Tibial nerve (tissue), 4 donors: ENCODE measurements at regions not wholly inside any gene's neighbourhood (a gene's known extent, or its start where the extent isn't known, plus 50 kb on each side); places are given as distances from the start of the nearest gene placed in this dataset.
"Not testable (repeated sequence)": the region's sequence is repeated elsewhere in the genome, so short reads cannot be mapped to it uniquely, and the experiment has no call there.

Experiments
- CTCF ChIP-seq, 5 experiments: fragments of 200-600 bp in 3 of 5; fragments of 450-650 bp in 2 of 5; sonication (generic) in 3 of 5; IDR thresholded peaks; one replicate each; pipeline ENCODE4 v1.5.1; 2016 to 2019; ENCODE audit warnings: antibody characterized with exemption in 5 of 5, mild to moderate bottlenecking in 3 of 5, moderate library complexity in 2 of 5
- EP300 ChIP-seq, 2 donors: sonication (generic); formaldehyde crosslinking; IDR thresholded peaks; one replicate each; pipeline ENCODE4 v1.6.1; 2017; ENCODE audit warnings: antibody characterized with exemption in 2 of 2, mild to moderate bottlenecking in 1 of 2
- POLR2A ChIP-seq, 2 donors: fragments of 450-650 bp; IDR thresholded peaks; one replicate each; pipeline ENCODE4 v1.6.1; 2017; ENCODE audit warnings: antibody characterized with exemption in 2 of 2, mild to moderate bottlenecking in 2 of 2, moderate library complexity in 2 of 2

- TF ChIP-seq CTCF, POLR2A, EP300 (IDR thresholded peaks at IDR 0.05): not testable (repeated sequence)
These were observed 246.9 kb upstream of the NCAM1 start for GRCh38 chr11:112714340-112714739.
